Mononuclear cell (primary cell): ENCODE measurements at regions not wholly inside any gene's neighbourhood (a gene's known extent, or its start where the extent isn't known, plus 50 kb on each side); places are given as distances from the start of the nearest gene placed in this dataset.
"Not testable (repeated sequence)": the region's sequence is repeated elsewhere in the genome, so short reads cannot be mapped to it uniquely, and the experiment has no call there.

Experiments
- H3K27me3 ChIP-seq: 2 replicates; pipeline ENCODE4 v1.6.0; 2011; ENCODE audit warnings: low read length, control low read depth; ENCODE audit not compliant: insufficient read depth
- H3K4me1 ChIP-seq: 2 replicates; pipeline ENCODE4 v1.5.1; 2011; ENCODE audit warnings: mild to moderate bottlenecking, low read length, control low read depth; ENCODE audit not compliant: insufficient read depth
- H3K4me3 ChIP-seq: 2 replicates; pipeline ENCODE4 v1.5.1; 2011; ENCODE audit warnings: mild to moderate bottlenecking, low read length, moderate library complexity
- H3K9me3 ChIP-seq: 2 replicates; pipeline ENCODE4 v1.5.1; 2011; ENCODE audit warnings: low read depth, mild to moderate bottlenecking, control low read depth, low read length

DNA sequence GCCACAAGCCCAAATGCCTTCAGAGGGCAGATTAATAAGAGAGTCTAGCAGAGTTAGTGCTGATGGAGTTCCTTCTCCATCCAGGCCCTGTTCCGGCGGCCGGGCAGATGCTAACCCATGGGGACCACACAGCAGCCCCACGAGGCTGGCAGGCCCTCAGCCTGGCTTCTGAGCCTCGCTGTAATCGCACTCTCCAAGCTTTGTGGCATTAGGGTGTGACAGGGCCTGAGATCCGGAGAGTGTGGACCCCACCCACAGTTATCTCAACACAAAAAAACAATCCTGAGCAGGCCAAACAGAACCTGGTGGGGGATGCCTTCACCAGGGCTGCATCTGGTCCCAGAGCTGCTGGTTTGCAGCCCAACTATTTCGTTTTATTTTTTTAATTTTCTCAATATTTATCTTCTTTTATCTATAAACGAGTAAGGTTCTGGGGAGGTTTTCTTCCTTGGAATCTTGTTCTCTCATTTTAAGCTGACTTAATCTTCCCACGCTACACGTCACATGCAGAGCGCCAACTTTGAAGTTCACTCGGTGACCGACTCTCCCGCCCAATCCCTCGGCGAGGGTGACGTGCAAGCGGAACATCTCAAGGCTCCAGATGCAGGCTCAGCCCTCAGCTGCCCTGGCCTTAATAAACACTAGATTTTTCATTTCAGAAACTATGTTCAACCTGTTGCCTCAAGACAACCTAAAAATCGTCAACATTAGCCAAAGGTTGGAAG lies 372.4 kb downstream of the BCL2L11 start:
- H3K9me3 ChIP-seq, H3K4me3 ChIP-seq, H3K27me3 ChIP-seq: not testable (repeated sequence)
- H3K4me1 ChIP-seq: peaks cover 22% of the 10 kb centered on the region

DNA sequence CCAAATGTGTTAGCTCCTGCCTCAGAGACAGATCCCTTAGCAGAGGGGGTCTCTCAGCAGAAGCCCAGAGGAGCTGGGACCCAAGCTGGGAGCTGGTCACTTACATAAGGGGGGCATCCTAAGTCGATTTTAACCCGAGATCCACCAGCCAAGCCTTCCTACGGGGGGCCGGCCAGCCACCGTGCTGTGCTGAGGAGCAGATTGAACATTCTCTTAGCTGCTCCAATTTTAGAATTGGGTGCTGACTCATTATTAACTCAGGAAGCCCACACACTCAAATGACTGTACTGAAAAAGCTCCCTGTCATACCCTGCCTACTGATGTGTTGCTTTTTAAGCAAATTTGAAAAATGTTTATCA lies 373.0 kb downstream of the BCL2L11 start:
- H3K27me3 ChIP-seq, H3K9me3 ChIP-seq, H3K4me3 ChIP-seq: not testable (repeated sequence)
- H3K4me1 ChIP-seq: peaks cover 22% of the 10 kb centered on the region

DNA sequence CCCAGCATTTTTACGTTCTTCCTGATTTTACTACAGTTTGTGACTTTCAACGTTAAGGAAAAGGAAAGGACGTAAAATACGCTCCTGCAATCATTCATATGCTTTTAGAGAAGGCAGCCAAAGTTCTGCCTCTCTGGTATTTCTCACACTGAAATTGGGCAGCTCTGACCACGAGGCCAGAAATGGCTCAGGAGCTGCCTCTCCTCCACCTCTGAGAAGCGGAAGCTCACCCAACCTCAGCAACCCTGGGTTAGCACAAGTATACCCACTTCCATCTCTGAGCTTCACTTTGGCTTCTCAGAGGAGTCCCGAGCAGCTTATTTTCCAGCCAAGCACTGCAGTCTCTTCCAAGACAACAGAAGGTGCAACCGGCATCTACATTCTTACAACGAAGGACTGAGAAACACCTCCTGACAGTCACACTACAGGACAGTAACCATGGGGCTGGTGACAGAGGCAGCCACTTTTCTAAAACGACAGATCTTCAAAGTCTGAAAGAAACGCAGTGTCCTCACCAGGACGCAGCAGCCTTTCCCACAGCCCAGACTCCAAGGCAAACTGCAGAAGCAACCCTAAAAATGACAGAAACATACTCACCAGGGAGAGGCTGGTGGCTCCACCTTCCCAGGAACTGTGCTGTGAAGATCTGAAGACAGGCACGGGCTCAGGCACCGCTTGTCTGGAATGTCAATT lies 373.7 kb downstream of the BCL2L11 start:
- H3K9me3 ChIP-seq, H3K27me3 ChIP-seq: not testable (repeated sequence)
- Histone ChIP-seq H3K4me1 (peaks cover 22% of the 10 kb centered on the region), H3K4me3 (peak overlapping the region; percentile 27)

DNA sequence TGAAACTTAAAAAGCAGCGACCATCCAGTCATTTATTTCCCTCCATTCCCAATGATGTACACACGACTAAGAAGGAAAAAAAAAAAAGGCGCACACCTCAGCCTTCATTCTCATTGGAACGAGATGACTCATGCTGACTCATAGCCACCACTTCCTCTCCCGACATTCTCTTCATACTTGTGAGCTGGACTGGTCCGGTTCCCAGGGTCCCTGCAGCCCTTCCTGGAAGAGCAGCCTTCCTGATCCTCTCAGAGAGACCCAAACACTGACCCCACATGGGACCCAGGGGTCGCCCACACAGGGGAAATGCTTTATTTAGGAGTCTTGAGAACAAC lies 374.2 kb downstream of the BCL2L11 start:
- not testable (repeated sequence) for H3K9me3 ChIP-seq, H3K27me3 ChIP-seq
- Histone ChIP-seq H3K4me3 (peak overlapping the region; percentile 27), H3K4me1 (peaks cover 22% of the 10 kb centered on the region)

DNA sequence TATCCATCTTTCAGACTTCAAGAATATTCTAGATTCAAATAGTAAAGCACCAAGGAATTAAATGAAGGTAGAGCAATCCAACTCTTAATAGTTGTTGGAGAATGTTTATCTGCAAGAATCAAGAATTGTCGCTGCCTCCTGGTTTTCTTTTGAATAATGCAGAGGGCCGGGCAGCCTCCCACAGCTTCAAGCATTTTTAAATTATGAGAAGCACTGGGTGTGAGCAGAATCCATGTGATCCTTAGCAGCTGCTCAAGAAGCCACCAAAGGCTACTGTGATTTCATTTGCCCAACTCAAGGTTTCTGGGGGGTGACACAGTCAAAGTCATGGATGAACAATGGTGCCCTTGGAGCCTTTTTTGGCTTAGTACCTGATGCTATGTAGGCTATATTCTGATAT lies 374.9 kb downstream of the BCL2L11 start:
- not testable (repeated sequence) for H3K4me3 ChIP-seq, H3K9me3 ChIP-seq, H3K27me3 ChIP-seq
- H3K4me1 ChIP-seq: peaks cover 21% of the 10 kb centered on the region

DNA sequence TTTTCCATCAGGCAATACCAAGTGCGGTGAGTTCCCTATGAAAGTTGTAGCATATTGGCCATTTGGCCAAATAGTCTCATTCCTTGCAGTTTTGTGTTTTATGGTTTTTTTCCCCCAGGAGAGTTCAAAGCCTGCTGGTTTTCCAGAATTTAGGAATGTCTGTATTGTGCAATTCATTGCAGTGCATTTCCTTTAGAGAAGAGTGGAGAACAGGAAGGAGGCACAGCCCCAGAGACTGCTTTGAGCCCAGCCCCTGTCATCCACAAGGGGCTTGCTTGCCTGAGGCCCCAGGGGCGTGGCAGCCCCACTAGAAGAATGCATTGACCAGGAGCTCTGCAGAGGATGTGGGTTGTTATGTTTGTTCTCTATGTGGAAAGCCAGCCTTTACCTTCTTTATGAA lies 375.5 kb downstream of the BCL2L11 start:
- H3K4me3 ChIP-seq, H3K9me3 ChIP-seq, H3K27me3 ChIP-seq: not testable (repeated sequence)
- peaks cover 18% of the 10 kb centered on the region for H3K4me1 ChIP-seq

DNA sequence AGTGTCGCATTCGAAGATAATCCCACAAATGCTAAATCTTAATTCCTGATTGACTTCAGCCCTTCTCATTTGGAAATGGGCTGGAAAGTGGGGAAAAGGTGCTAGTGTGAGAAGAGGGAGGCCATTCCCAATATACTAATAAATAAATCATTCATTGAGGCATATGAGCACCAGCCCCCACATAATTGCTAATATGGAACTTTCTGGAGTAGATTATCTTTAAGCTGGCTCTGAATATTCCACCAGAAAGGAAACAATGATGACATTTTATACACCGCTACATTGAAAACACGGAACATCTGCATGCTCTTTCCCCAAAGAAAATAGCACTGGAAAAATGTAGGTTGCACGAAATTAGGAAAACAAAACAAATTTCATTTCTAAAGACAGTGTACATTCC lies 376.1 kb downstream of the BCL2L11 start:
- H3K27me3 ChIP-seq, H3K4me3 ChIP-seq, H3K9me3 ChIP-seq: not testable (repeated sequence)
- H3K4me1 ChIP-seq: peaks cover 13% of the 10 kb centered on the region

DNA sequence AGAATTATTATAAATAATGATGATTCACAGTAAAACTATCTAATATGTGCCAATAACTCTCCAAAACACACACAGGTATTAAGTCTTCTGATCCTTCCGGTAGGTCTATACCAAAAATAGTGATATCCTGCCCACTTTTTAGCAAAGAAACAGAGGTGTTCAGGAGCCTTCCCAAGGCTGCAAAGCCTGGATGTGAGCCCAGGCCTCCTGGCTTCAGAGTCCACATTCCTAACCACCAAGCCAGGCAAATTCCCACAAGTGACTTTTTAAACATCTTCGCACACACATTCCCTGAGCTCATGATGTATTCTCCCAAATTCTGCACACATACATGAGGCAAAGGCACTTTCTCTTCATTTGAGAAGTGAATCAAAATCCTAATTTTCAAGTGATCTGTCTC lies 376.6 kb downstream of the BCL2L11 start:
- not testable (repeated sequence) for H3K4me3 ChIP-seq, H3K9me3 ChIP-seq, H3K27me3 ChIP-seq
- peaks cover 10% of the 10 kb centered on the region for H3K4me1 ChIP-seq

DNA sequence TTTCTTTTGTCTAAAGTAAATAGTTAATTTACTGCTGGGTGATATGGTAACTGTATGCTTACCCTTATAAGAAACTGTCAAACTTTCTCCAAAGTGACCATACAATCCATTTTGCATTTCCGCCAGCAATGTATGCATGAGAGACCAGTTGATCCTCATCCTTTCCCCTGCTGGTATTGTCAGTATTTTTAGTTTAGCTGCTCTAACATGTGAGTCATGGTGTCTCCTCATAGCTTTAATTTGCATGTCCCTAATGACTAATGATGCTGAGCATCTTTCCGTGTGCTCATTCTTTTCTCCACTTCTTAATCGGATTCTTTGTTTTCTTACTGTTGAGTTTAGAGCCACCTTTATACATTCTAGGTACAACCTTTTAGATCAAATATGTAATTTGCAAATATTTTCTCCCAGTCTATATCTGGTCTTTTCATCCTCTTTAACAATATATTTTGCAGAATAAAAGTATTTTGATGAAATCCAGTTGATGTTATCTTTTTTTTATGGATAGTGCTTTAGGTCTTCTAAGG lies 379.9 kb downstream of the BCL2L11 start:
- not testable (repeated sequence) for H3K4me3 ChIP-seq, H3K4me1 ChIP-seq, H3K27me3 ChIP-seq

DNA sequence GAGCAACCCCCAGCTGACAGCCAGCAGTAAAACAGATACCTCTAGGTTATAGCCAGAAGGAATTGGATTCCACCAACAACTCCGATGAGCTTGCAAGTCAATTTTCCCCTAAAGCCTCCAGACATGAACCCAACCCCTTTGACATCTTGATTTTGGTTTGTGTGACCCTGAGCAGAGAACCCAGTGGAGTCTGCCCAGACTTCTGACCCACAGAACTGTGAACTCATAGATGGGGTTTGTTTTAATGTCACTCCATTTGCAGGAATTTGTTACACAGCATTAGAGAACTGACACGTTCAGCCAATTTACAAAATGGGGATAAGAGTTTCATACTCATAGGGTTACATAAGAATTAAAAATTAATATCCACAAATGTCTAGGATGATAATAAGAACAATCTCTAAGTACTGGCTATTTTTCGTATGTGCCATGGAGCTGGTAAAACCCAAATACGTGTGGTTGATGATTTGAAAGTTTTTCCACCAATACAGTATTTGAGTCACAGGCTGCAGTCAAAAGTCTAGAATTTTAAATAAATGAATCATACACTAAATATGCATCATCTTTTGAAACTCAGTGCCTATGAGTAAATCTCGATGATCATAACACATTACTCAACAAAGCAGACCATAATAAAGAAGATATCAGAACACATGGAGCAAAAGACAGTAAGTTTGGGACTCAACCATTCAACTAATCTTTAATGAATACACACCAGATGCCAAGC lies 380.0 kb downstream of the ANAPC1 start:
- H3K4me1 ChIP-seq, H3K9me3 ChIP-seq, H3K4me3 ChIP-seq, H3K27me3 ChIP-seq: not testable (repeated sequence)

More for the DNA sequence above, 379.9 kb downstream of the BCL2L11 start:
- not testable (repeated sequence) for H3K9me3 ChIP-seq

DNA sequence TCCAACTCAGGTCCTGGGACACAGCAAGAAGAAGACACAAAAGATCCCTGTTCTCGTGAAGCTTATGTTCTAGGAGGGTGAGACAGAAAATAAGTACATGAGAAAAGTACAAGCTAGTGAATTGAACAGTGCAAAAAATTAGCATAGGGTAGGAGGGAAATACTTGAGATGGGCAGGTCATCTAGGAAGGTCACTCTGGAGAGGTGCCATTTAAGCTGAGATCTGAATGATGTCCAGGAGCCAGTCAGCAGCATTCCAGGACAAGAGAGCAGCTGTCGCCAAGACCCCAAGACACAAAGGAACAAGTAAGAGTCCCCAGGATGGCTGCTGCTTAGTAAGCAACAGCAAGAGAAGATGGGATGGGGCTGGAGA lies 379.4 kb downstream of the ANAPC1 start:
- not testable (repeated sequence) for H3K4me1 ChIP-seq, H3K4me3 ChIP-seq, H3K9me3 ChIP-seq, H3K27me3 ChIP-seq

DNA sequence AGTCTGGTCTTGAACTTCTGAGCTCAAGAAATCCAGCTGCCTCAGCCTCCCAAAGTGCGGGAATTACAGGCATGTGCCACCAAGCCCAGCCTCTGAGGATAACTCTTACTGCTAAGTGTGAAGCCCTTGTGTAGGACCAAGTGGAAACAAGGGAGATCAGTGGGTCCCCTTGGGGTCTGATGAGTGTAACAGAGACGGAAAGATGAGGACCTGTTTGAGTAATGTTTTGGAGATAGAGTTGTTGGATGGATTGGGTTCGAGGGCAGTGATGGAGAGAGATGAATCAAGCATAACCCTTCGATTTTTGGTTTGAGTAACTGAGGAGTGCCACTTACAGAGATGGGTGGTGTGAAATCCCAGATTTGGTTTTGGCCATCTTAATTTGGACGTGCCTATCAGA lies 378.7 kb downstream of the ANAPC1 start:
- H3K4me1 ChIP-seq, H3K9me3 ChIP-seq, H3K27me3 ChIP-seq: not testable (repeated sequence)

DNA sequence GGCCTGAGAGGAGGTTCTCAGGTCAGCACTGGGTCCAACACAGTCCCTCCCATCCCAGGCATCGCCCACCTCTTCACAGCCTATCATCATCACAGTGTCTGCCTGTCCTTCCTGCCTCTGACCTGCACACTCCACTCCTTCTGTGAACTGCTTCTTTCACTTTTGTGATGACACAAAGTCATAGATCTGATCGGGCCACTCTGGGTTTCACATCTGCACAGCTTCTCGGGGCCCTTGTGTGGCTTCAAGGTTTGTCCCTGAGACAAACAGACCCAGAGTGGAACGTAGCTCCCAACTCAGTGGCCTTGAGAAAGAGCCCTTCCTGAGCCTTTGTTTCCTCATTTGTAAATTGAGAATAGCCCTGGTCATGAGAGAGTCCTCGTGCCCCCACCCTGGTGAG lies 377.1 kb downstream of the ANAPC1 start:
- H3K4me1 ChIP-seq, H3K9me3 ChIP-seq, H3K4me3 ChIP-seq, H3K27me3 ChIP-seq: not testable (repeated sequence)

More for the DNA sequence above, 378.7 kb downstream of the ANAPC1 start:
- H3K4me3 ChIP-seq: not testable (repeated sequence)

DNA sequence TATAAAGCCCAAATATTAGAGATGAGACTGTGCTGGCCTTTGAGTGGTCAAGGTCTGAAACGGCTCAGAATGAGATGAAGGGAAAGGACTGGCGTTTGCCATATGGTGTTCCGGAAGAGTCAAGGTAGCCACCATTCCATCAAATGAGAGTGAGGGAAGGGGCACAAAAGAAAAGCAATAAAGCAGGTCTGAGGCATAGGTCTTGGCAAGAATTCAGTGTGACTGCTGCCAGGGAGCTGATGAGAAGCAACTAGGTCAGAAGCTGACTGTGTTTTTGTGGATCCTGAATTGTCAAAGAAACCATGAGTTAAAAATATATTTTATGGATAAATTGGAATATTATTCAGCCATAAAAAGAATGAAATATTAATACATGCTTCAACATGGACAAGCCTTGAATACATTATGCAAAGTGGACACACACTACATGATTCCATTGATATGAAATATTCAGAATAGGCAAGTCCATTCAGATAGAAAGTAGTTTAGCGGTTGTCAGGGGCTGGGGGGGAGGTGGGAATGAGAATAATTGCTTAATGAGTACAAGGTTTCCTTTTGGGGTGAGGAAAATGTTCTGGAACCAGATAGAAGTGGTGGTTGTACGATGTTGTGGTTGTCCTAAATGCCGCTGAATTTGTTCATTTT lies 374.6 kb downstream of the ANAPC1 start:
- H3K4me1 ChIP-seq, H3K9me3 ChIP-seq, H3K27me3 ChIP-seq, H3K4me3 ChIP-seq: not testable (repeated sequence)

DNA sequence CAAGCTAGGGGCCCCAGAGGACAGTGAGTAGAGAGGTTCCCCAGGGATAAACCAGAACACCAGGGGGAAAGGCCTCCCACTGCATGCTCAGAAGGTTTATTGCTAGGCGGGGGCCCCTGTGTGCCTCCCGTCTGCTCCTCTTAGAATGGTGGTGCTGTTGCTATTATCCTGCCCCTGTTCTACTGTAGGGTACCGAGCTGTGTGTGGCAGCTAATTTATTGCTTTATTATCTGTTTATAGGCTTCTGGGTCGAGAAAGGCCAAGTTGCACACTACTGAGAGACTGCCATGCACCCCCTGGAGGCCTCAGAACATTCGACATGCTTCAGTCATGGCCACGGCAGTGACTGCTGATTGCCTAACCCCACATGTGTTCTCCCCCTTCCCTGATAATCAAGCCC lies 373.6 kb downstream of the ANAPC1 start:
- H3K4me3 ChIP-seq, H3K4me1 ChIP-seq, H3K27me3 ChIP-seq, H3K9me3 ChIP-seq: not testable (repeated sequence)
